Anterior cingulate cortex (tissue), 58 donors: ENCODE measurements at regions not wholly inside any gene's neighbourhood (a gene's known extent, or its start where the extent isn't known, plus 50 kb on each side); places are given as distances from the start of the nearest gene placed in this dataset.
"Not testable (repeated sequence)": the region's sequence is repeated elsewhere in the genome, so short reads cannot be mapped to it uniquely, and the experiment has no call there.

Source experiments
- DNase-seq, 58 donors: peaks; one replicate each; lab custom pipeline; 2025; lab: John Stamatoyannopoulos, UW

GRCh38 chr7:153567426-153567825 is 484.8 kb upstream of the DPP6 start:
- no peak for DNase-seq

- not testable (repeated sequence) for DNase-seq
These were observed 482.7 kb upstream of the DPP6 start for GRCh38 chr7:153569520-153569919.

DNA sequence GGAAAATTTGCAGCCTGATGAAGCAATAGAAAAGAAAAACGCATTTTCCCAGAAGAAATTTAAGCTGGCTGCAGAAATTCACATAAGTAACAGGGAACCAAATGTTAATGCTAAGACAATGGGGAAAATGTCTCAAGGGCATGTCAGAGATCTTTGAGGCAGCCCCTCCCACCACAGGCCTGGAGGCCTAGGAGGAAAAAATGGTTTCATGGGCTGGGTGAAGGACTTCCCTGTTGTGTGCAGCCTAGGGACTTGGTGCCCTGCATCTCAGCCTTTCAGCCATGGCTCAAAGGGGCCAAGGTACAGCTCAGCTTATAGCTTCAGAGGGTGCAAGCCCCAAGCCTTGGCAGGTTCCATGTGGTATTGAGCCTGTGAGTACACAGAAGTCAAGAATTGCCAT is 476.1 kb upstream of the DPP6 start:
- no peak for DNase-seq

GRCh38 chr7:153581419-153581818 is 470.8 kb upstream of the DPP6 start:
- no peak for DNase-seq

GRCh38 chr7:153584132-153584531 is 468.1 kb upstream of the DPP6 start:
- no peak for DNase-seq

- peak in 5 of 58 donors; percentile 2 to 16 (median 2) for DNase-seq
These were observed 463.6 kb upstream of the DPP6 start for GRCh38 chr7:153588586-153588985.

DNA sequence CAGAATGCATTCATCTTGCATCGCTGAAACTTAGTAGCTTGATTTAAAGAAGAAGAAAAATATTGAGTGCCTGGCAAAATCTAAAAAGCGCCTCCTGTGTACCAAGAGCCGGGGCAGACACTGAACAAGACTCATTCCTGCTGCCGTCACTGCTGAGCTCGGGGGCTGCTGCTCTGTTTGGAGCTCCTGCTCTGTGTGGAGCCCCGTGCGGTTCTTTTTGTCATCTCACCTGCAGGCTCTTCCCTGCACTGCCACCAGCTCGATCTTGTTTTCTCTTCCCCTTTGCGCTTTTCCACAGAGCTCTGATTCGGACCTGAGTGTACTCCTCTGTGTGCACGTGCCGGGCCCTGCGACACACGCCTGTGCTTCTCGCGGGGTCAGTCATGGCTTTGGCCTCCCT is 462.1 kb upstream of the DPP6 start:
- DNase-seq: no peak

DNA sequence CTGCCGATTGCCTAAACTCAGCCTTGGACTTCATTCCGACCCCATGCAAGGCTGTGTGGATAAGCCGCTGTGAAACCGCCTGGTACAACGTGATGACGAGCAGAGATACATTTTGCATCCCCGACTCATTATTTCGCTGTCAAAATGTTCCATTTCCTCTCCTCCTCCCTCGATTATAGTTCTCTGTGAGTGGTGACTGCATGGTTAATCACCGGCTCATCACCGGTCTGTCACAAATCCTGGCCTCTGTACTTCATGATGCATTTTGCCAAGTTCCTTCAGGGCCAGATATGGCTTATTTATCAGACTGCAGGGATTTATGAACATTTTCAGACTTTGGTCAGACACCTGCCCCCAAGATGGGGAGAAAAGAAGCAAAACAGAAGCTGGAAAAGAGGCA is 461.6 kb upstream of the DPP6 start:
- DNase-seq: no peak

DNA sequence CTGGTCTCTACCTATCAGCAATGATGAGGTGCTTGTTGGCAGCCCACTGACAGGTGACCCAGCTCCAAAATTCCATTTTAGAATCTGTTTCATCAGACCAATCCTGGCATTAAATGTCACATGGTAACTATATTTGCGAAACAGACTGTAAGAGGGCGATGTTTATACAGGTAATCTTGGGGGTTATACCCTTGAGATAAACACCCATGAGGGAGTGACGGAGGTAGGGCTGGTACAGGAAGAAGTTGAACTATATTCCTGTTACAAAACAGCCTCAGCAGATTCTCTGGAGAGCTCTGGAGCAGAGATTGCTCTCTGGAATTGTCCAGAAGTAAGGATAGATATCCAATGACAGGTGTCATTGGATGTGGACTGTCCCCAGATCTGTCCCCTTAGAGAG is 444.8 kb upstream of the DPP6 start:
- DNase-seq: no peak

- DNase-seq: peak in 1 of 58 donors; percentile 3
These were observed 435.4 kb upstream of the DPP6 start for GRCh38 chr7:153616711-153617325.

GRCh38 chr7:153627323-153627722 is 424.9 kb upstream of the DPP6 start:
- no peak for DNase-seq

- no peak for DNase-seq
These were observed 423.8 kb upstream of the DPP6 start for GRCh38 chr7:153628406-153628805.

DNA sequence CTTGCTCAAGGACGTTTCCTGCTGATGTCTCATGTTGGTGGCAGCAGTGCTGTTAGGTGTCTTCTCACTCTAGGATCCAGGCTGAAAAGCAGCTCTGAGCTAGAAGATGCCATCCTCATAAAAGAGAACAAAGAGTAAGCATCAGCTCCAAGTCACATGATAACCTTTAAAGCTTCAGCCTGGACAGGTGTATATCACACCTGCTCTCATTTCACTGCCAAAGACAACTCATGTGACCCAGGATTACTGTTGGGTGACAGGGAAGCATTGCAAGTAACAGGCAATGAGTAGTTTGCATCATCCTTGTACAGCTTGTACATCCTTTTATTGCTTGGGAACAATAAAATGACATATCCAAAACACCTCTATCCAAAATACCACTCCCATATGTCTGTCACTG is 423.4 kb upstream of the DPP6 start:
- no peak for DNase-seq

DNA sequence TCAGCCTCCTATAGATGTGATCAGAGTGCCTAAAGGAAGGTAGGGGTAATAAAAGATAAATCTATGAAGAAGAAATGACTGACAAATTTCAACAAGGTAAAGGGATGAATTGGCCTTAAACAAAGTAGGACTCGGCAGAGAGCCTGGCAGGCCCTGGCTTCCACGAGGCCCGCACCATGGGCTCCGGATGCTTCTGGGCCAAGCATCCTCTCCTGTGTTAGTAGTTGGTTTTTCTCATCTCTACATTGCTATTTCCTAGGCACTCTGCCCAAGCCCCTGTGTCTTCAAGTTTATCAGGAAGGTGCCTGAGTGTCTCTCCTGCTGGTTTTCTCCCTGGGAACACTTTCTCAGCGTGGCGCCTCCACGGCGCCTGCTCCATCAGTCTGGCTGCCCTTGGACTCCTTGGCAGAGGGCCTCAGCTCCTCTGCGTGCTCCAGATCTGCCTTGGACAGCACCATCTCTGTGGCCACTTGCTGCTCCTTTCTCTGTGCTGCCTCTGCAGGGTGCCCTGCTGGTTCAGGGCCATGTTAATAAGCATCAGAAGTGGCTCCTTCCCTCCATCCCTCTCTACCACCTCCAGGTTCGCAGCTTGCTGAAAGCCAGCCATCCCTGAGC is 413.3 kb upstream of the DPP6 start:
- DNase-seq: peak in 6 of 58 donors; percentile 1 to 11 (median 5)

- no peak for DNase-seq
These were observed 411.6 kb upstream of the DPP6 start for GRCh38 chr7:153640586-153640985.

- DNase-seq: no peak
These were observed 411.0 kb upstream of the DPP6 start for GRCh38 chr7:153641199-153641598.

GRCh38 chr7:153642989-153643388 is 409.2 kb upstream of the DPP6 start:
- DNase-seq: no peak

DNA sequence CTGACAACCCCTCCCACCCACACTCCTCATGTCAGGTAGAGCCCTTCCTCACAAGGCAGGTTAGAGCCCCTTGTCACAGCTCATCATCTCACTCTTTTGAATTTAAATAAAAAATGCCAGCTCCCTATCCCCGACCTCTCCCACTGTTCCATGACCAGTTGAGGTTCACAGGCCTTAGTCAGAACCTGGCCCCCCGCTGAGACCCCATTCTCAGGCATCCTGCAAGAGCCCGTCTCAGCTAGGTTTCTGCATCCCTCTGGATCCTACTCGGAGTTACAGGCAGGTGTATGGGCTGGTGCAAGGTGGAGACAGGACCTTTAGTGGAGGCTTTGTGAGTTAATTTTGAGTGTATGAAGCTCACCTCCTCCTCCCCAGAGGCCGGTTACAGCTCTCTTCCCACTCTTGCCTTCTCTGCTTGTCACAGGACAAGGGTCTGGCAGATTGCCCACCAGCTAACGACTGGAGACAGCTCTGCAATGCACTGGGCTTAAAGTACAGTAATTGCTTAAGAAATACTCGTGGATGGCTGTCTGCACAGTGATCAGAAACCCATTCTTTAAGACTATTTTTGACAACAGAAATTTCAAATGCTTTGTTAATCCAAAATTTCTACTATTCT is 394.9 kb upstream of the DPP6 start:
- no peak for DNase-seq

GRCh38 chr7:153675131-153675530 is 377.1 kb upstream of the DPP6 start:
- DNase-seq: peak in 1 of 58 donors; percentile 2

DNA sequence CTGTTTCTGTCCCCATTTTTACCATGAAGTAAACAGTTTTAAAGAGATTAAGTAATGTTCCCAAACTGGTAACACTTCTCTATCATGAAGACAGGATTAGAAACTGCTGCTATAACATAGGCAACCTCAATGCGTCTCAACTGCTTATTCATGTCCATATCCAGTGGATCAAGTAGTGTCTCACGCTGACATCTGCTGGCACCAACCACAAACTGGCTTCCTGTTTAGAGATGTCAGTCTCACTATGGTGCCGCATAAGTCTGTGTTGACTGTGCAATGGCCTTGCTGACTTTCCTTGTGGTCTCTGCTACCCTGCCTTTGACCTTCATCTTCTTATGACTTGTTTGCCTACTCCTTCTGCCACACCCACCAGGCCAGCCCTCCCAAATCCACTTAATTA is 369.6 kb upstream of the DPP6 start:
- no peak for DNase-seq

GRCh38 chr7:153696242-153696641 is 356.0 kb upstream of the DPP6 start:
- DNase-seq: no peak

GRCh38 chr7:153698046-153698445 is 354.2 kb upstream of the DPP6 start:
- no peak for DNase-seq
